ENCODE measurements at regions not wholly inside any gene's neighbourhood (a gene's known extent, or its start where the extent isn't known, plus 50 kb on each side); places are given as distances from the start of the nearest gene placed in this dataset.

DNA sequence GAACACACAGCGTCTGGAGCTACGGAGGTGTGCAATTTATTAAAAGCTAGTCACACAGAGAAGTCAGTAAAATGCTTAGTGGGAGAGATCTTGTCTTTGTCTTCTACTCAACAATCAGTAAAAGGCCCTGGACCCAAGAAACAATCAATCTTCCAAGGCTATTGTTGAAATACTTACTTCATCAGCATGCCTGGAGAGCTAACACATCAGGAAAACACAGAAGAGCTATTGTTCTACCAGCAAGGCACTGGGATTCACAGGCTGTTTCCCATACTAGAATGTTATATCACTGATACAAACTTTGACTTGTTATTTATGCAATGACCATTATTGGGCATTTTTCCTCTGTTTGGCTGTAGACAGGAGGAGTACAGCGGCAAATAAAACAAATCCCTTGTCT lies 247.8 kb upstream of the ERCC4 start:
- peaks cover 0 to 4% of the 10 kb centered on the region in 2 donors for H3K9me3 ChIP-seq (replicated peaks in 1 of 2; ENCODE audit: control insufficient read depth in 1 of 2, insufficient read depth in 1 of 2, low read length in 2 of 2)
- H3K4me3 ChIP-seq (replicated peaks in 1 of 3; ENCODE audit: low read depth in 2 of 3, low read length in 3 of 3): no peak overlapping the region
- H3K9ac ChIP-seq (ENCODE audit: insufficient read depth, low read length, poor library complexity, severe bottlenecking): no peak overlapping the region
- Mint-ChIP-seq H3K36me3 (no peaks in the 10 kb centered on the region), H3K4me3 (no peak overlapping the region), H3K4me1 (no peaks in the 10 kb centered on the region), H3K9me3 (peaks cover 0 to 8% (median 3%) of the 10 kb centered on the region in 7 donors), H3K27me3 (ENCODE audit: low read depth in 3 of 3) (no peaks in the 10 kb centered on the region), H3K27ac (no peak overlapping the region)
- no peaks in the 10 kb centered on the region for H4K20me1 ChIP-seq (ENCODE audit: insufficient read depth, low read length)
- H3K4me1 ChIP-seq (ENCODE audit: control insufficient read depth in 1 of 2, insufficient read depth in 2 of 2, low read length in 2 of 2): no peaks in the 10 kb centered on the region
- no peak overlapping the region for H3K27ac ChIP-seq (ENCODE audit: low read depth in 1 of 2, low read length in 2 of 2)
- no peak overlapping the region for H2AFZ ChIP-seq (ENCODE audit: insufficient read depth, low read depth, low read length, poor library complexity, severe bottlenecking)
- no peak overlapping the region for H3K4me2 ChIP-seq (replicated peaks; ENCODE audit: extremely low read depth, low read length, poor library complexity, severe bottlenecking)
- H3K27me3 ChIP-seq (ENCODE audit: control insufficient read depth in 2 of 2, insufficient read depth in 2 of 2, low read length in 2 of 2): no peaks in the 10 kb centered on the region
- TF ChIP-seq, protein P1, sequence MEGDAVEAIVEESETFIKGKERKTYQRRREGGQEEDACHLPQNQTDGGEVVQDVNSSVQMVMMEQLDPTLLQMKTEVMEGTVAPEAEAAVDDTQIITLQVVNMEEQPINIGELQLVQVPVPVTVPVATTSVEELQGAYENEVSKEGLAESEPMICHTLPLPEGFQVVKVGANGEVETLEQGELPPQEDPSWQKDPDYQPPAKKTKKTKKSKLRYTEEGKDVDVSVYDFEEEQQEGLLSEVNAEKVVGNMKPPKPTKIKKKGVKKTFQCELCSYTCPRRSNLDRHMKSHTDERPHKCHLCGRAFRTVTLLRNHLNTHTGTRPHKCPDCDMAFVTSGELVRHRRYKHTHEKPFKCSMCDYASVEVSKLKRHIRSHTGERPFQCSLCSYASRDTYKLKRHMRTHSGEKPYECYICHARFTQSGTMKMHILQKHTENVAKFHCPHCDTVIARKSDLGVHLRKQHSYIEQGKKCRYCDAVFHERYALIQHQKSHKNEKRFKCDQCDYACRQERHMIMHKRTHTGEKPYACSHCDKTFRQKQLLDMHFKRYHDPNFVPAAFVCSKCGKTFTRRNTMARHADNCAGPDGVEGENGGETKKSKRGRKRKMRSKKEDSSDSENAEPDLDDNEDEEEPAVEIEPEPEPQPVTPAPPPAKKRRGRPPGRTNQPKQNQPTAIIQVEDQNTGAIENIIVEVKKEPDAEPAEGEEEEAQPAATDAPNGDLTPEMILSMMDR (IDR thresholded peaks at IDR 0.05): no peak
- intact Hi-C loops (cut with micrococcal nuclease): no loop called here
- DNase-seq: no peak
- no peaks in the 10 kb centered on the region for H3K79me2 ChIP-seq (ENCODE audit: insufficient read depth, low read length)
- H3K36me3 ChIP-seq (replicated peaks in 1 of 2; ENCODE audit: control insufficient read depth in 1 of 2, insufficient read depth in 2 of 2, low read length in 2 of 2): no peaks in the 10 kb centered on the region
- WGBS (ENCODE audit: insufficient coverage): no CpG with 5 or more reads among the region's 3 CpGs

- H3K36me3 ChIP-seq (replicated peaks in 1 of 2; ENCODE audit: control insufficient read depth in 1 of 2, insufficient read depth in 2 of 2, low read length in 2 of 2): no peaks in the 10 kb centered on the region
- Mint-ChIP-seq H3K27me3 (ENCODE audit: low read depth in 3 of 3) (peaks cover 0 to 2% (median 2%) of the 10 kb centered on the region in 3 donors), H3K4me1 (no peaks in the 10 kb centered on the region), H3K4me3 (no peak overlapping the region), H3K27ac (no peak overlapping the region), H3K9me3 (peaks cover 0 to 5% (median 3%) of the 10 kb centered on the region in 7 donors), H3K36me3 (no peaks in the 10 kb centered on the region)
- no peaks in the 10 kb centered on the region for H3K27me3 ChIP-seq (ENCODE audit: control insufficient read depth in 2 of 2, insufficient read depth in 2 of 2, low read length in 2 of 2)
- no peak overlapping the region for H3K4me2 ChIP-seq (replicated peaks; ENCODE audit: extremely low read depth, low read length, poor library complexity, severe bottlenecking)
- no peaks in the 10 kb centered on the region for H3K9me3 ChIP-seq (replicated peaks in 1 of 2; ENCODE audit: control insufficient read depth in 1 of 2, insufficient read depth in 1 of 2, low read length in 2 of 2)
- no peak overlapping the region for H3K9ac ChIP-seq (ENCODE audit: insufficient read depth, low read length, poor library complexity, severe bottlenecking)
- intact Hi-C loops (cut with micrococcal nuclease): no loop called here
- no peak overlapping the region for H3K27ac ChIP-seq (ENCODE audit: low read depth in 1 of 2, low read length in 2 of 2)
- H3K4me3 ChIP-seq (replicated peaks in 1 of 3; ENCODE audit: low read depth in 2 of 3, low read length in 3 of 3): no peak overlapping the region
- DNase-seq: no peak
- WGBS (ENCODE audit: insufficient coverage): no CpG with 5 or more reads among the region's 1 CpG
- H3K4me1 ChIP-seq (ENCODE audit: control insufficient read depth in 1 of 2, insufficient read depth in 2 of 2, low read length in 2 of 2): no peaks in the 10 kb centered on the region
- no peak overlapping the region for H2AFZ ChIP-seq (ENCODE audit: insufficient read depth, low read depth, low read length, poor library complexity, severe bottlenecking)
- no peaks in the 10 kb centered on the region for H3K79me2 ChIP-seq (ENCODE audit: insufficient read depth, low read length)
- TF ChIP-seq, protein P1 (IDR thresholded peaks at IDR 0.05): no peak
- no peaks in the 10 kb centered on the region for H4K20me1 ChIP-seq (ENCODE audit: insufficient read depth, low read length)
Observed at GRCh38 chr16:13680021-13680889, 239.7 kb upstream of the ERCC4 start.

Data from CD14-positive monocyte (primary cell).